ENCODE measurements at regions not wholly inside any gene's neighbourhood (a gene's known extent, or its start where the extent isn't known, plus 50 kb on each side); places are given as distances from the start of the nearest gene placed in this dataset.

GRCh38 chr7:17447728-17448478, 149.5 kb downstream of the AHR start:
- TF ChIP-seq REST (IDR thresholded peaks at IDR 0.05; ENCODE audit: low read depth, low read length): no peak
- no peak for TF ChIP-seq MAX (IDR thresholded peaks at IDR 0.05; ENCODE audit: low read depth)
- TF ChIP-seq CTCF (IDR thresholded peaks at IDR 0.05): no peak
- no peak for TF ChIP-seq YY1 (IDR thresholded peaks at IDR 0.05; ENCODE audit: low read depth)
- no peak for TF ChIP-seq RFX5 (IDR thresholded peaks at IDR 0.05; ENCODE audit: low read length)
- TF ChIP-seq TAF1 (IDR thresholded peaks at IDR 0.05; ENCODE audit: borderline replicate concordance, low read depth, low read length): no peak
- TF ChIP-seq USF1 (IDR thresholded peaks at IDR 0.05; ENCODE audit: borderline replicate concordance, low read depth): no peak

Measured in SK-N-SH (cell line).